CD14-positive monocyte (primary cell): ENCODE measurements at regions not wholly inside any gene's neighbourhood (a gene's known extent, or its start where the extent isn't known, plus 50 kb on each side); places are given as distances from the start of the nearest gene placed in this dataset.
"Not testable (repeated sequence)": the region's sequence is repeated elsewhere in the genome, so short reads cannot be mapped to it uniquely, and the experiment has no call there.

Experiments used
- DNase-seq, 3 donors: peaks; one replicate each; pipeline ENCODE4 v3.0.0-alpha.2; 2011 to 2022
- H2AFZ ChIP-seq: 2 replicates; pipeline ENCODE4 v1.6.0; 2012; ENCODE audit warnings: mild to moderate bottlenecking, low read depth, low read length, inconsistent platforms; ENCODE audit not compliant: insufficient read depth, poor library complexity, severe bottlenecking
- H3K27ac ChIP-seq, 2 donors: 1 replicate in 1 of 2; 2 replicates in 1 of 2; pipeline ENCODE4 v1.5.1; 2012 to 2013; ENCODE audit warnings: low read length in 2 of 2, control low read depth in 1 of 2, inconsistent platforms in 1 of 2, low read depth in 1 of 2, mild to moderate bottlenecking in 1 of 2
- H3K27me3 ChIP-seq, 2 donors: one replicate each; pipeline versions ENCODE4 v1.6.0 to v1.6.1; 2011 to 2013; ENCODE audit warnings: low read length in 2 of 2; ENCODE audit not compliant: control insufficient read depth in 2 of 2, insufficient read depth in 2 of 2
- H3K36me3 ChIP-seq, 2 donors: replicated peaks in 1 of 2; 1 replicate in 1 of 2; 2 replicates in 1 of 2; pipeline versions ENCODE4 v1.5.1 to v1.6.1; 2012 to 2013; ENCODE audit warnings: low read length in 2 of 2, control low read depth in 1 of 2, inconsistent platforms in 1 of 2, mild to moderate bottlenecking in 1 of 2; ENCODE audit not compliant: insufficient read depth in 2 of 2, control insufficient read depth in 1 of 2
- H3K4me1 ChIP-seq, 2 donors: 1 replicate in 1 of 2; 2 replicates in 1 of 2; pipeline versions ENCODE4 v1.5.1 to v1.6.1; 2012 to 2013; ENCODE audit warnings: low read length in 2 of 2, control low read depth in 1 of 2, inconsistent platforms in 1 of 2, mild to moderate bottlenecking in 1 of 2, moderate library complexity in 1 of 2; ENCODE audit not compliant: insufficient read depth in 2 of 2, control insufficient read depth in 1 of 2
- H3K4me2 ChIP-seq: replicated peaks from 2 replicates; pipeline ENCODE3; 2012; ENCODE audit warnings: low read length, moderate library complexity, mild to moderate bottlenecking; ENCODE audit not compliant: poor library complexity, severe bottlenecking; ENCODE audit errors: extremely low read depth
- H3K4me3 ChIP-seq, 3 experiments: fragments of 200-600 bp in 1 of 3; sonication (generic) in 1 of 3; replicated peaks in 1 of 3; 1 replicate in 2 of 3; 2 replicates in 1 of 3; pipeline ENCODE4 v1.5.1; 2011 to 2013; ENCODE audit warnings: low read length in 3 of 3, mild to moderate bottlenecking in 3 of 3, control low read depth in 2 of 3, low read depth in 2 of 3, inconsistent platforms in 1 of 3, moderate library complexity in 1 of 3
- H3K79me2 ChIP-seq: 2 replicates; pipeline ENCODE4 v1.6.0; 2012; ENCODE audit warnings: mild to moderate bottlenecking, control low read depth, inconsistent platforms, low read length, moderate library complexity; ENCODE audit not compliant: insufficient read depth
- H3K9ac ChIP-seq: 2 replicates; pipeline ENCODE4 v1.6.0; 2017; ENCODE audit warnings: low read length, mild to moderate bottlenecking; ENCODE audit not compliant: insufficient read depth, poor library complexity, severe bottlenecking
- H3K9me3 ChIP-seq, 2 donors: replicated peaks in 1 of 2; 1 replicate in 1 of 2; 2 replicates in 1 of 2; pipeline versions ENCODE4 v1.5.1 to v1.6.1; 2012 to 2013; ENCODE audit warnings: low read length in 2 of 2, control low read depth in 1 of 2; ENCODE audit not compliant: control insufficient read depth in 1 of 2, insufficient read depth in 1 of 2
- H4K20me1 ChIP-seq: 2 replicates; pipeline ENCODE4 v1.6.0; 2012; ENCODE audit warnings: mild to moderate bottlenecking, low read length, control low read depth, moderate library complexity; ENCODE audit not compliant: insufficient read depth
- H3K27ac Mint-ChIP-seq, 7 donors: one replicate each; pipeline ENCODE4 v1.8.0; 2020; ENCODE audit warnings: mild to moderate bottlenecking in 7 of 7, mixed read lengths in 7 of 7, moderate library complexity in 6 of 7, inconsistent platforms in 2 of 7
- H3K27me3 Mint-ChIP-seq, 3 donors: one replicate each; pipeline ENCODE4 v1.8.0; 2021 to 2022; ENCODE audit warnings: low read depth in 3 of 3, mild to moderate bottlenecking in 3 of 3, mixed read lengths in 3 of 3, moderate library complexity in 3 of 3, inconsistent platforms in 1 of 3
- H3K36me3 Mint-ChIP-seq, 2 donors: one replicate each; pipeline ENCODE4 v1.8.0; 2020; ENCODE audit warnings: mixed read lengths in 2 of 2, inconsistent platforms in 1 of 2, mild to moderate bottlenecking in 1 of 2
- H3K4me1 Mint-ChIP-seq: one replicate; pipeline ENCODE4 v1.8.0; 2020; ENCODE audit warnings: mild to moderate bottlenecking, mixed read lengths
- H3K4me3 Mint-ChIP-seq, 2 donors: one replicate each; pipeline ENCODE4 v1.8.0; 2020; ENCODE audit warnings: mild to moderate bottlenecking in 2 of 2, mixed read lengths in 2 of 2, moderate library complexity in 1 of 2
- H3K9me3 Mint-ChIP-seq, 7 donors: one replicate each; pipeline ENCODE4 v1.8.0; 2020 to 2022; ENCODE audit warnings: mixed read lengths in 7 of 7, mild to moderate bottlenecking in 6 of 7, moderate library complexity in 6 of 7, inconsistent platforms in 2 of 7
- CTCF ChIP-seq: fragments of 200-600 bp; IDR thresholded peaks from one replicate; pipeline ENCODE4 v1.8.0; 2022; ENCODE audit warnings: antibody characterized with exemption, mild to moderate bottlenecking
- WGBS: methylation state at CpG from one replicate; pipeline ENCODE4 v1.1.5; 2013; ENCODE audit warnings: missing lambda C conversion rate; ENCODE audit not compliant: insufficient coverage; 5-methylcytosine and 5-hydroxymethylcytosine counted together
- intact Hi-C, 2 donors: fragments of 100-400 bp; cut with micrococcal nuclease; formaldehyde crosslinking; loops; one replicate each; pipeline versions ENCODE4 v1.15.0 to v1.15.1; 2023

DNA sequence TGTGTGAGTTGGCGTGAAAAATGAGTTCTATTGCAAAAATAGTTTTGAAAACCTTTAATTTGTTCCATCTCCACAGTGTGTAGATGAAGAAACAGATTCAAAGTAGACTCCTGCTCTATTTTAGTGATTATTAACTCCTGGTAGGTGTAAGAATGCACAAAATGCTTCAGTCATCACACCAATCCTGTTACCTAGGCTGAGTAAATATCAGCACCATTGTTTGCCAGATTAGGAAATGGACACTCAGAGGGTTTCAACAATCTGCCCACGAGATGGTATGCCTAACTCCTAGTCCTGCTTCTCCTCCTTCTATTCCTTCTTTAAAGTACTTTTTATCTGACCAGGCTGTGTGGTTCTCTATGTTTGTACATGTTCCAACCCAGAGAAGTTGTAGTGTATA, 108.9 kb upstream of the AHI1 start:
- Mint-ChIP-seq H3K36me3 (no peaks in the 10 kb centered on the region), H3K27ac (no peak overlapping the region), H3K9me3 (peaks cover 0 to 2% (median 0%) of the 10 kb centered on the region in 7 donors), H3K27me3 (peaks cover 0 to 4% (median 0%) of the 10 kb centered on the region in 3 donors), H3K4me1 (no peaks in the 10 kb centered on the region), H3K4me3 (no peak overlapping the region)
- Histone ChIP-seq H3K79me2 (no peaks in the 10 kb centered on the region), H3K27ac (no peak overlapping the region), H3K4me3 (no peak overlapping the region), H3K9ac (no peak overlapping the region), H3K27me3 (no peaks in the 10 kb centered on the region), H2AFZ (no peak overlapping the region), H3K9me3 (peaks cover 0 to 2% of the 10 kb centered on the region in 2 donors), H3K36me3 (no peaks in the 10 kb centered on the region), H4K20me1 (no peaks in the 10 kb centered on the region), H3K4me2 (no peak overlapping the region), H3K4me1 (no peaks in the 10 kb centered on the region)
- intact Hi-C loops = no loop called here
- no CpG with 5 or more reads among the region's 2 CpGs for WGBS
- TF ChIP-seq CTCF = no peak
- DNase-seq = no peak

DNA sequence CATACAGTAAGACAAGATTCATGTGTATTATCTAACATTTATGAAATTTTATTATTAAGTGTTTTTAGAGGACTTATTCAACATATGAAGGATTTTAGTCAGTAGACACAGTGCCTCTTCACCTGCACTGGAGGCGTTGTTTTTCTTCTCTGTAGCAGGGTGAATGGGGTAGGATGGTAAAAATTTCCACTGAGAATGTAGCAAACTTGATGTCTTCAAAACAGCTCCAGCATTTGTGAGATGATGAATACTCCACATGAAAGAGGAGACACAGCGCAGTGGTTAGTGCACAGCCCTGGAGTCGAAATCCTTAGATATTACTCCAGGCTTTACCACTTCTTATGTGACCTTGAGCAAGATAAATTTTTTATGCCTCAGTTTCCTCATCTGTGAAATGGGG, 110.5 kb upstream of the AHI1 start:
- DNase-seq = no peak
- Histone ChIP-seq H3K4me2 (no peak overlapping the region), H3K4me3 (no peak overlapping the region), H3K36me3 (no peaks in the 10 kb centered on the region), H3K27me3 (no peaks in the 10 kb centered on the region), H2AFZ (no peak overlapping the region), H4K20me1 (no peaks in the 10 kb centered on the region), H3K27ac (no peak overlapping the region), H3K79me2 (no peaks in the 10 kb centered on the region), H3K4me1 (no peaks in the 10 kb centered on the region), H3K9ac (no peak overlapping the region), H3K9me3 (no peaks in the 10 kb centered on the region)
- Mint-ChIP-seq H3K4me3 (no peak overlapping the region), H3K9me3 (peaks cover 0 to 2% (median 0%) of the 10 kb centered on the region in 7 donors), H3K36me3 (no peaks in the 10 kb centered on the region), H3K4me1 (no peaks in the 10 kb centered on the region), H3K27ac (no peak overlapping the region), H3K27me3 (peaks cover 0 to 4% (median 0%) of the 10 kb centered on the region in 3 donors)
- WGBS = 100% methylated on average over 1 of the region's 3 CpGs
- intact Hi-C loops = no loop called here
- no peak for TF ChIP-seq CTCF

DNA sequence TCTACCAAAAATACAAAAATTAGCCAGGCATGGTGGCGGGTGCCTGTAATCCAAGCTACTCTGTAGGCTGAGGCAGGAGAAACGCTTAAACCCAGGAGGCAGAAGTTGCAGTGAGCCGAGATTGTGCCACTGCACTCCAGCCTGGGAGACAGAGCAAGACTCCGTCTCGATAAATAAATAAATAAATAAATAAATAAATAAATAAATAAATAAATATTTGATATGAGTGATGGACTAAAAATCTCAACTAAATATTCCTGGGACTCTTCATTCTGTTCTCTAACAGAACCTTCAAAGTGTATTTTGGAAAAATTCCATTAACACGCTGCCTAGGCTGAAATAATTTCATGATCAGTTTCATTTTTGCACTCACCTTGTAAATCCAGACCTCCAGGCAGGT, 112.7 kb upstream of the AHI1 start:
- H4K20me1 ChIP-seq, H2AFZ ChIP-seq, H3K4me1 ChIP-seq, H3K36me3 Mint-ChIP-seq, H3K9me3 Mint-ChIP-seq, H3K9ac ChIP-seq, H3K4me3 Mint-ChIP-seq, intact Hi-C loops, H3K36me3 ChIP-seq, H3K4me1 Mint-ChIP-seq, H3K4me2 ChIP-seq, DNase-seq, H3K4me3 ChIP-seq, H3K79me2 ChIP-seq, H3K27ac ChIP-seq, H3K27me3 ChIP-seq, H3K9me3 ChIP-seq, H3K27me3 Mint-ChIP-seq, H3K27ac Mint-ChIP-seq: not testable (repeated sequence)
- no CpG with 5 or more reads among the region's 6 CpGs for WGBS
